ENCODE measurements at regions not wholly inside any gene's neighbourhood (a gene's known extent, or its start where the extent isn't known, plus 50 kb on each side); places are given as distances from the start of the nearest gene placed in this dataset.
"Not testable (repeated sequence)": the region's sequence is repeated elsewhere in the genome, so short reads cannot be mapped to it uniquely, and the experiment has no call there.

DNA sequence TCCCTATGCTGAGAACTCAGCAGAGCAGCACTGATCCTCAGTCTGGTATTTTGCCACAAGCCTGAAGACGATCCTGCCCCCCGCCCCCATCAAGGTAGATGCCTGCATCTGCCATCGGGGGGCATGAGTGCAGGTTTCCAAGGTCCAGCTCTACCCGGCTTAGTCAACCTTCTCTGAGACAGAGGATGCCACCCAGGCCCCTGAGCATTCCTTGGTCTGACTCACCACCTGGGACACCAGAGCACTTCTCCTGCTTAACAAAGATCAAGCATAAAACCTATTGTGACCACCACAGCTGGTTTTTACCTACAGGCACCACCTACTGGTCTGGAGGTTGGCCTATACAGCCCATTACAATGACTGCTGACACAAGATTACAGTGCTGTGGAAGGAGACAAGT lies 1168.1 kb downstream of the PCDH19 start:
- Histone ChIP-seq H3K36me3 (ENCODE audit: control insufficient read depth in 1 of 2, insufficient read depth in 2 of 2, low read length in 2 of 2) (no peaks in the 10 kb centered on the region), H2AFZ (ENCODE audit: low read depth, low read length, poor library complexity, severe bottlenecking) (no peak overlapping the region), H3K27me3 (ENCODE audit: insufficient read depth, low read length) (no peaks in the 10 kb centered on the region), H3K27ac (ENCODE audit: low read depth, low read length) (no peak overlapping the region), H3K4me1 (ENCODE audit: control insufficient read depth in 1 of 2, insufficient read depth in 2 of 2, low read length in 2 of 2) (no peaks in the 10 kb centered on the region), H4K20me1 (ENCODE audit: insufficient read depth) (no peaks in the 10 kb centered on the region), H3K4me2 (ENCODE audit: low read length) (no peak overlapping the region), H3K9me2 (ENCODE audit: insufficient read depth) (no peaks in the 10 kb centered on the region), H3K9ac (ENCODE audit: low read length) (no peak overlapping the region), H3K4me3 (replicated peaks in 1 of 2; ENCODE audit: low read depth in 1 of 2, low read length in 2 of 2) (no peak overlapping the region), H3K9me3 (ENCODE audit: control insufficient read depth in 1 of 2, insufficient read depth in 1 of 2, low read depth in 1 of 2, low read length in 2 of 2) (no peaks in the 10 kb centered on the region), H3K79me2 (ENCODE audit: insufficient read depth, low read length) (no peaks in the 10 kb centered on the region)
- CTCF ChIA-PET: no interaction called here
- no TSS peak for BruUV-seq (replicated peaks)
- POLR2A ChIA-PET: no interaction called here
- TF ChIP-seq ZNF274 (IDR thresholded peaks at IDR 0.05; ENCODE audit: low read depth, low read length) (no peak), RAD21 (IDR thresholded peaks at IDR 0.05; ENCODE audit: low read depth) (no peak), YY1 (IDR thresholded peaks at IDR 0.05; ENCODE audit: extremely low read depth, insufficient replicate concordance, low read depth, low read length) (no peak), EGR1 (IDR thresholded peaks at IDR 0.05; ENCODE audit: low read depth) (no peak), SP1 (IDR thresholded peaks at IDR 0.05; ENCODE audit: low read depth) (no peak), POLR2A (IDR thresholded peaks at IDR 0.05; ENCODE audit: borderline replicate concordance, extremely low read depth, insufficient read depth, insufficient read length) (no peak), EZH2phosphoT487 (IDR thresholded peaks at IDR 0.05; ENCODE audit: borderline replicate concordance) (no peak), ZFX (IDR thresholded peaks at IDR 0.05) (no peak)
- TF ChIP-seq, protein P1, sequence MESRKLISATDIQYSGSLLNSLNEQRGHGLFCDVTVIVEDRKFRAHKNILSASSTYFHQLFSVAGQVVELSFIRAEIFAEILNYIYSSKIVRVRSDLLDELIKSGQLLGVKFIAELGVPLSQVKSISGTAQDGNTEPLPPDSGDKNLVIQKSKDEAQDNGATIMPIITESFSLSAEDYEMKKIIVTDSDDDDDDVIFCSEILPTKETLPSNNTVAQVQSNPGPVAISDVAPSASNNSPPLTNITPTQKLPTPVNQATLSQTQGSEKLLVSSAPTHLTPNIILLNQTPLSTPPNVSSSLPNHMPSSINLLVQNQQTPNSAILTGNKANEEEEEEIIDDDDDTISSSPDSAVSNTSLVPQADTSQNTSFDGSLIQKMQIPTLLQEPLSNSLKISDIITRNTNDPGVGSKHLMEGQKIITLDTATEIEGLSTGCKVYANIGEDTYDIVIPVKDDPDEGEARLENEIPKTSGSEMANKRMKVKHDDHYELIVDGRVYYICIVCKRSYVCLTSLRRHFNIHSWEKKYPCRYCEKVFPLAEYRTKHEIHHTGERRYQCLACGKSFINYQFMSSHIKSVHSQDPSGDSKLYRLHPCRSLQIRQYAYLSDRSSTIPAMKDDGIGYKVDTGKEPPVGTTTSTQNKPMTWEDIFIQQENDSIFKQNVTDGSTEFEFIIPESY (IDR thresholded peaks at IDR 0.05; ENCODE audit: extremely low read depth, insufficient replicate concordance, low read length): no peak
- TF ChIP-seq, protein P2, sequence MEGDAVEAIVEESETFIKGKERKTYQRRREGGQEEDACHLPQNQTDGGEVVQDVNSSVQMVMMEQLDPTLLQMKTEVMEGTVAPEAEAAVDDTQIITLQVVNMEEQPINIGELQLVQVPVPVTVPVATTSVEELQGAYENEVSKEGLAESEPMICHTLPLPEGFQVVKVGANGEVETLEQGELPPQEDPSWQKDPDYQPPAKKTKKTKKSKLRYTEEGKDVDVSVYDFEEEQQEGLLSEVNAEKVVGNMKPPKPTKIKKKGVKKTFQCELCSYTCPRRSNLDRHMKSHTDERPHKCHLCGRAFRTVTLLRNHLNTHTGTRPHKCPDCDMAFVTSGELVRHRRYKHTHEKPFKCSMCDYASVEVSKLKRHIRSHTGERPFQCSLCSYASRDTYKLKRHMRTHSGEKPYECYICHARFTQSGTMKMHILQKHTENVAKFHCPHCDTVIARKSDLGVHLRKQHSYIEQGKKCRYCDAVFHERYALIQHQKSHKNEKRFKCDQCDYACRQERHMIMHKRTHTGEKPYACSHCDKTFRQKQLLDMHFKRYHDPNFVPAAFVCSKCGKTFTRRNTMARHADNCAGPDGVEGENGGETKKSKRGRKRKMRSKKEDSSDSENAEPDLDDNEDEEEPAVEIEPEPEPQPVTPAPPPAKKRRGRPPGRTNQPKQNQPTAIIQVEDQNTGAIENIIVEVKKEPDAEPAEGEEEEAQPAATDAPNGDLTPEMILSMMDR (IDR thresholded peaks at IDR 0.05 in 2 of 3, conservative IDR thresholded peaks at IDR 0.05 in 1 of 3; ENCODE audit: borderline replicate concordance in 1 of 3, insufficient read depth in 1 of 3, low read depth in 2 of 3, low read length in 2 of 3): no peak
- TF ChIP-seq, protein P3, sequence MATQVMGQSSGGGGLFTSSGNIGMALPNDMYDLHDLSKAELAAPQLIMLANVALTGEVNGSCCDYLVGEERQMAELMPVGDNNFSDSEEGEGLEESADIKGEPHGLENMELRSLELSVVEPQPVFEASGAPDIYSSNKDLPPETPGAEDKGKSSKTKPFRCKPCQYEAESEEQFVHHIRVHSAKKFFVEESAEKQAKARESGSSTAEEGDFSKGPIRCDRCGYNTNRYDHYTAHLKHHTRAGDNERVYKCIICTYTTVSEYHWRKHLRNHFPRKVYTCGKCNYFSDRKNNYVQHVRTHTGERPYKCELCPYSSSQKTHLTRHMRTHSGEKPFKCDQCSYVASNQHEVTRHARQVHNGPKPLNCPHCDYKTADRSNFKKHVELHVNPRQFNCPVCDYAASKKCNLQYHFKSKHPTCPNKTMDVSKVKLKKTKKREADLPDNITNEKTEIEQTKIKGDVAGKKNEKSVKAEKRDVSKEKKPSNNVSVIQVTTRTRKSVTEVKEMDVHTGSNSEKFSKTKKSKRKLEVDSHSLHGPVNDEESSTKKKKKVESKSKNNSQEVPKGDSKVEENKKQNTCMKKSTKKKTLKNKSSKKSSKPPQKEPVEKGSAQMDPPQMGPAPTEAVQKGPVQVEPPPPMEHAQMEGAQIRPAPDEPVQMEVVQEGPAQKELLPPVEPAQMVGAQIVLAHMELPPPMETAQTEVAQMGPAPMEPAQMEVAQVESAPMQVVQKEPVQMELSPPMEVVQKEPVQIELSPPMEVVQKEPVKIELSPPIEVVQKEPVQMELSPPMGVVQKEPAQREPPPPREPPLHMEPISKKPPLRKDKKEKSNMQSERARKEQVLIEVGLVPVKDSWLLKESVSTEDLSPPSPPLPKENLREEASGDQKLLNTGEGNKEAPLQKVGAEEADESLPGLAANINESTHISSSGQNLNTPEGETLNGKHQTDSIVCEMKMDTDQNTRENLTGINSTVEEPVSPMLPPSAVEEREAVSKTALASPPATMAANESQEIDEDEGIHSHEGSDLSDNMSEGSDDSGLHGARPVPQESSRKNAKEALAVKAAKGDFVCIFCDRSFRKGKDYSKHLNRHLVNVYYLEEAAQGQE (IDR thresholded peaks at IDR 0.05; ENCODE audit: low read depth): no peak
- TF ChIP-seq, protein P4, sequence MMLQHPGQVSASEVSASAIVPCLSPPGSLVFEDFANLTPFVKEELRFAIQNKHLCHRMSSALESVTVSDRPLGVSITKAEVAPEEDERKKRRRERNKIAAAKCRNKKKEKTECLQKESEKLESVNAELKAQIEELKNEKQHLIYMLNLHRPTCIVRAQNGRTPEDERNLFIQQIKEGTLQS (IDR thresholded peaks at IDR 0.05): no peak
- intact Hi-C loops (cut with micrococcal nuclease): no loop called here
- ATAC-seq (no peak), DNase-seq (ENCODE audit: low read depth, low spot score) (no peak)
- RAD21 ChIA-PET (ENCODE audit: low non-redundant PET in 1 of 2, low total read pairs in 2 of 2, uncharacterized antibody in 2 of 2, unreplicated experiment in 2 of 2): no interaction called here

DNA sequence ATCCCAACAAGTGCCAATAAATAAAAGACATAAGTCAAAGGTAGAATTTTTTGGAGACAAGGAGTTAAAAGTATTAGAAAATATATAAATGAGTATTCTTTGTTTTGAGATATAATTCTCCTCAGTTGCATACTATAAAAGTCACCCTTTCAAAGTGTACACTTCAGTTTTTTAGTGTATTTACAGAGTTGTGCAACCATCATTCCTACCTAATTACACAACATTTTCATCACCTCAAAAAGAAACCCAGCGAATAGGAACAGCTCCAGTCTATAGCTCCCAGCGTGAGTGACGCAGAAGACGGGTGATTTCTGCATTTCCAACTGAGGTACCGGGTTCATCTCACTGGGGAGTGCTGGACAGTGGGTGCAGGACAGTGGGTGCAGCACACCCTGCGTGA lies 1175.7 kb downstream of the PCDH19 start:
- ATAC-seq; H4K20me1 ChIP-seq (ENCODE audit: insufficient read depth); H3K4me3 ChIP-seq (replicated peaks in 1 of 2; ENCODE audit: low read depth in 1 of 2, low read length in 2 of 2); H3K4me1 ChIP-seq (ENCODE audit: control insufficient read depth in 1 of 2, insufficient read depth in 2 of 2, low read length in 2 of 2); CTCF ChIA-PET; H3K9me3 ChIP-seq (ENCODE audit: control insufficient read depth in 1 of 2, insufficient read depth in 1 of 2, low read depth in 1 of 2, low read length in 2 of 2); H3K4me2 ChIP-seq (ENCODE audit: low read length); RAD21 ChIA-PET (ENCODE audit: low non-redundant PET in 1 of 2, low total read pairs in 2 of 2, uncharacterized antibody in 2 of 2, unreplicated experiment in 2 of 2); POLR2A ChIA-PET; H3K79me2 ChIP-seq (ENCODE audit: insufficient read depth, low read length); H3K9ac ChIP-seq (ENCODE audit: low read length); DNase-seq (ENCODE audit: low read depth, low spot score); BruUV-seq (replicated peaks); H3K9me2 ChIP-seq (ENCODE audit: insufficient read depth); H3K27me3 ChIP-seq (ENCODE audit: insufficient read depth, low read length); intact Hi-C loops (cut with micrococcal nuclease); H2AFZ ChIP-seq (ENCODE audit: low read depth, low read length, poor library complexity, severe bottlenecking); H3K36me3 ChIP-seq (ENCODE audit: control insufficient read depth in 1 of 2, insufficient read depth in 2 of 2, low read length in 2 of 2); H3K27ac ChIP-seq (ENCODE audit: low read depth, low read length): not testable (repeated sequence)
